ENCODE measurements at regions not wholly inside any gene's neighbourhood (a gene's known extent, or its start where the extent isn't known, plus 50 kb on each side); places are given as distances from the start of the nearest gene placed in this dataset.
A peak's percentile ranks its signal among the peaks of the same experiment; 100 is the strongest.

DNA sequence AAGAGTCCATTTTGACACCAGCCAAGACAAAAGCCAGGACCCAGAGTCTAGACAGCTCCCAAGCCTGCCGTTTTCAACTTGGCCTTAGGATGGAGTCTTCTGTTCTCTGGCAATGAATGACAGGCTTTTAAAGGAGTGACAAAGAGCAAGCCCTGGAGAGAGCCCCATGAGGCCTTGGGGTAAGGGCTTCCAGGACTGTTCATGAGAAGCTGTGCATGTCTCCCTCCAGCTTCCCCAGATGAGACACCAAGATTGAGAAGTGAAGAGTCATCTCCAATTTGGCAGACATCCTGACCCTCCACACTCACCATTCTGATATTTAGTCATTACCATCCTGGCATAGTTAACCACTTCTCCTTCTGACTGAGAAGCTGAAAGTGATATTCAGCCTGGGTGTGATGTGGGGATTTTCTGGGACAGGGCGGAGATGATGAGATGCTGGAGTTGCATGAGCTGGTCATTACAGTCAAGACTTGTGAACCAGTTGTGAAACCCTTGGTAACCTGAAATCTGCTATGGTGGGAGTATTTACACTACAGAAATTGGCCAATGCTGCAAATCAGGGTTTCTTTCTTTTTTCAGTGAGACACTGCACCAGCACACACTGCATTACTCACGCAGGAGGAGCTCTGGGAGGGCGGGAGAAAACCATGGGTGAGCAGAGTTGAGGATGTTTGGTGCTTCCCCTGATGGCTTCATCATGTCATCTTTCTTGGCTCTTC lies 77.8 kb downstream of the VCPKMT start:
- Histone ChIP-seq H3K4me2 (ENCODE audit: low read length) (no peak overlapping the region), H2BK5ac (ENCODE audit: low read length) (no peak overlapping the region), H4K8ac (ENCODE audit: low read depth, low read length) (no peak overlapping the region), H3K36me3 (ENCODE audit: control insufficient read depth, insufficient read depth, low read length) (no peaks in the 10 kb centered on the region), H3K79me1 (ENCODE audit: low read length) (no peaks in the 10 kb centered on the region), H3K56ac (ENCODE audit: low read length) (no peak overlapping the region), H3K4me1 (ENCODE audit: control insufficient read depth, low read depth, low read length) (no peaks in the 10 kb centered on the region), H3K27me3 (ENCODE audit: insufficient read depth, low read length, poor library complexity) (no peaks in the 10 kb centered on the region), H3K4me3 (ENCODE audit: low read length) (no peak overlapping the region), H3K9ac (ENCODE audit: low read length) (no peak overlapping the region), H2AK5ac (ENCODE audit: low read length) (no peak overlapping the region), H3K79me2 (ENCODE audit: control insufficient read depth, insufficient read depth, low read length) (no peaks in the 10 kb centered on the region), H3K4ac (ENCODE audit: low read depth, low read length) (no peak overlapping the region), H4K5ac (ENCODE audit: low read length) (no peak overlapping the region), H2BK15ac (replicated peaks; ENCODE audit: low read depth) (no peak overlapping the region), H3K18ac (ENCODE audit: low read length) (no peak overlapping the region), H3K23ac (ENCODE audit: low read length) (no peak overlapping the region), H3K27ac (ENCODE audit: low read depth, low read length) (no peak overlapping the region), H2BK120ac (ENCODE audit: low read depth, low read length) (no peak overlapping the region)
- no CpG with 5 or more reads among the region's 4 CpGs for WGBS (ENCODE audit: extremely low coverage, insufficient coverage, low lambda C conversion rate)
- DNase-seq: peak; percentile 55

DNA sequence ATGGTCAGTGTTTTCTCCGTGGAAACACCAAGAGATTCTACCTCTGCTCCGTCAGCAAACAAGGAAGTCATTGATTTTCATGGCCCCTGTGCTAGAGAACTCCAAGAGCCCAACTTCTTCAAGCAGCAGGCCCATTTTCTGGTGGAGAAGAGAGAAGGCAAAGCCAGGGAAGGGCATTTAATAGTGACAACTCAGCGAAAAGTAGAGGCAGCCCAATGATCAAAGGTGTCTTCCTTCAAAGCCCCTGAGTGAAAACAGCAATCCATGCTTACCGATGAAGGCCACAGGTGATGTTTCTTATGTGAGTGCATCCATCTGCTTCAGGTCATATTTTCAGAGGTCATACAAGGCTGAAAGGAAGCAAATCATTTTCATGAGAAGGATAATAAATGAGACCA lies 77.3 kb downstream of the VCPKMT start:
- WGBS (ENCODE audit: extremely low coverage, insufficient coverage, low lambda C conversion rate): no CpG with 5 or more reads among the region's 4 CpGs
- H3K27ac ChIP-seq (ENCODE audit: low read depth, low read length): no peak overlapping the region
- H2AK5ac ChIP-seq (ENCODE audit: low read length): no peak overlapping the region

DNA sequence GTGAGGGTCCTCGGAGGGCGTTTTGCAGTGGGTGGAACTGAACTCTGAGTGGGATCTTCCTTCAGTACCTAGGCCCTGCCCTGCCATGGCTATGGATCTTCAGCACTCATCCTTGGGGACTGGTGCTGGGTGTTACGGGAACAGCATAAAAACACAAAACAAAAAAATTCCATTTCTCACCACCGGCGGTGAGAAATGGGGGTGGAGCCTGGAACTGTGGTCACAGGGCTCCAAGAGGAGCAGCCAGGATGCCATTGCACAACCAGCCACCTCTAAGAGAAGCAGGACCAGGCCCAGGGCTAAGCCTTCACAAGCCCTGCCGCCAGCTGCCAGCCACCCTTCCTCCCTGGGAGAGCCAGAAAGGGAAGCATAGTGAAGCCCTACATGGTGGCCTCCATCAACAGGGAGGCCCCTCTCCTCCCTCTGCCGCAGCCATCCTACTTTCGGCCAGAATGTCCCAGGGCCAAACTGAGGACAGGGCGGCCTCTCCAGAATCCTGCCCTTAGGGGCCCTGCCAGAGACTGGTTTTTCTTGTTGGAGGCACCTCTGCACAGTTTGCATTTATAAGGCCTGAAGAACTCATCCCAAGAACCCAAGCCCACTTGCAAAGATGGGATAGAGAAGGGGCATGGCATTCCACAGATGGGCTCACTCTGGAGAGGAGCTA lies 76.5 kb downstream of the VCPKMT start:
- Histone ChIP-seq H3K4me3 (ENCODE audit: low read length) (no peak overlapping the region), H2BK120ac (ENCODE audit: low read depth, low read length) (no peak overlapping the region), H3K27ac (ENCODE audit: low read depth, low read length) (no peak overlapping the region), H3K18ac (ENCODE audit: low read length) (no peak overlapping the region), H4K5ac (ENCODE audit: low read length) (no peak overlapping the region), H3K9ac (ENCODE audit: low read length) (no peak overlapping the region), H3K4me1 (ENCODE audit: control insufficient read depth, low read depth, low read length) (no peaks in the 10 kb centered on the region), H3K23ac (ENCODE audit: low read length) (no peak overlapping the region), H2BK15ac (replicated peaks; ENCODE audit: low read depth) (no peak overlapping the region), H3K36me3 (ENCODE audit: control insufficient read depth, insufficient read depth, low read length) (no peaks in the 10 kb centered on the region), H3K4me2 (ENCODE audit: low read length) (no peak overlapping the region), H3K79me2 (ENCODE audit: control insufficient read depth, insufficient read depth, low read length) (no peaks in the 10 kb centered on the region), H3K27me3 (ENCODE audit: insufficient read depth, low read length, poor library complexity) (no peaks in the 10 kb centered on the region), H3K4ac (ENCODE audit: low read depth, low read length) (no peak overlapping the region), H2AK5ac (ENCODE audit: low read length) (no peak overlapping the region), H4K8ac (ENCODE audit: low read depth, low read length) (no peak overlapping the region), H2BK5ac (ENCODE audit: low read length) (no peak overlapping the region), H3K79me1 (ENCODE audit: low read length) (no peaks in the 10 kb centered on the region), H3K56ac (ENCODE audit: low read length) (no peak overlapping the region)
- no CpG with 5 or more reads among the region's 9 CpGs for WGBS (ENCODE audit: extremely low coverage, insufficient coverage, low lambda C conversion rate)
- DNase-seq: peak; percentile 60

More for the DNA sequence above, 77.3 kb downstream of the VCPKMT start:
- no peak overlapping the region for H3K4ac ChIP-seq (ENCODE audit: low read depth, low read length)
- H2BK15ac ChIP-seq (replicated peaks; ENCODE audit: low read depth): no peak overlapping the region
- no peak overlapping the region for H3K23ac ChIP-seq (ENCODE audit: low read length)
- H3K56ac ChIP-seq (ENCODE audit: low read length): no peak overlapping the region
- no peak overlapping the region for H4K8ac ChIP-seq (ENCODE audit: low read depth, low read length)
- no peak overlapping the region for H3K9ac ChIP-seq (ENCODE audit: low read length)
- no peak overlapping the region for H3K4me2 ChIP-seq (ENCODE audit: low read length)
- H2BK120ac ChIP-seq (ENCODE audit: low read depth, low read length): no peak overlapping the region
- no peak overlapping the region for H3K4me3 ChIP-seq (ENCODE audit: low read length)
- no peak overlapping the region for H3K18ac ChIP-seq (ENCODE audit: low read length)
- H3K4me1 ChIP-seq (ENCODE audit: control insufficient read depth, low read depth, low read length): no peaks in the 10 kb centered on the region
- no peaks in the 10 kb centered on the region for H3K79me2 ChIP-seq (ENCODE audit: control insufficient read depth, insufficient read depth, low read length)
- no peak overlapping the region for H4K5ac ChIP-seq (ENCODE audit: low read length)
- H3K36me3 ChIP-seq (ENCODE audit: control insufficient read depth, insufficient read depth, low read length): no peaks in the 10 kb centered on the region
- no peak for DNase-seq
- no peaks in the 10 kb centered on the region for H3K27me3 ChIP-seq (ENCODE audit: insufficient read depth, low read length, poor library complexity)
- no peak overlapping the region for H2BK5ac ChIP-seq (ENCODE audit: low read length)
- no peaks in the 10 kb centered on the region for H3K79me1 ChIP-seq (ENCODE audit: low read length)

DNA sequence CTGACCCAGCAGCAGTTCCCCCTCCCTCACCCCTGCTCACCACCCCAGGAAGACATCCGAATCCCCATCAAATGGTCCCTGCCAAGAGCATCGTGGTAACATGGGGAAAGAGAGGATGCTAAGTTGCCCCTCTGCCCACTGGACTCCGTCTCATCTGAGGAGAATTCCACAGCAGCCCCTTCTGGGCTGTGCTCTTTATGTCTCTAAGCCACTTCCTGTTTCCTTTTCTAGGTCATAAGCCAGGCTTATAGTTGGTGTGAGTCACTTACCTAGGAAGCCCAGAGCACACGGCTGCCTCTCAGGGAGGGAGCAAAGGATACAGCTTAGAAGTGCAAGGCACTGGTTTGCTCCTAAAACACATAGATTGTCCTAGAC lies 76.0 kb downstream of the VCPKMT start:
- Histone ChIP-seq H2BK15ac (replicated peaks; ENCODE audit: low read depth) (no peak overlapping the region), H3K18ac (ENCODE audit: low read length) (no peak overlapping the region), H3K27ac (ENCODE audit: low read depth, low read length) (no peak overlapping the region), H4K8ac (ENCODE audit: low read depth, low read length) (no peak overlapping the region), H3K27me3 (ENCODE audit: insufficient read depth, low read length, poor library complexity) (no peaks in the 10 kb centered on the region), H4K5ac (ENCODE audit: low read length) (no peak overlapping the region), H3K4me2 (ENCODE audit: low read length) (no peak overlapping the region), H2BK120ac (ENCODE audit: low read depth, low read length) (no peak overlapping the region), H3K9ac (ENCODE audit: low read length) (no peak overlapping the region), H3K79me1 (ENCODE audit: low read length) (no peaks in the 10 kb centered on the region), H2AK5ac (ENCODE audit: low read length) (no peak overlapping the region), H3K4ac (ENCODE audit: low read depth, low read length) (no peak overlapping the region), H3K79me2 (ENCODE audit: control insufficient read depth, insufficient read depth, low read length) (no peaks in the 10 kb centered on the region), H2BK5ac (ENCODE audit: low read length) (no peak overlapping the region), H3K4me1 (ENCODE audit: control insufficient read depth, low read depth, low read length) (no peaks in the 10 kb centered on the region), H3K4me3 (ENCODE audit: low read length) (no peak overlapping the region), H3K36me3 (ENCODE audit: control insufficient read depth, insufficient read depth, low read length) (no peaks in the 10 kb centered on the region), H3K23ac (ENCODE audit: low read length) (no peak overlapping the region), H3K56ac (ENCODE audit: low read length) (no peak overlapping the region)
- peak; percentile 55 for DNase-seq
- WGBS (ENCODE audit: extremely low coverage, insufficient coverage, low lambda C conversion rate): no CpG with 5 or more reads among the region's 4 CpGs

DNA sequence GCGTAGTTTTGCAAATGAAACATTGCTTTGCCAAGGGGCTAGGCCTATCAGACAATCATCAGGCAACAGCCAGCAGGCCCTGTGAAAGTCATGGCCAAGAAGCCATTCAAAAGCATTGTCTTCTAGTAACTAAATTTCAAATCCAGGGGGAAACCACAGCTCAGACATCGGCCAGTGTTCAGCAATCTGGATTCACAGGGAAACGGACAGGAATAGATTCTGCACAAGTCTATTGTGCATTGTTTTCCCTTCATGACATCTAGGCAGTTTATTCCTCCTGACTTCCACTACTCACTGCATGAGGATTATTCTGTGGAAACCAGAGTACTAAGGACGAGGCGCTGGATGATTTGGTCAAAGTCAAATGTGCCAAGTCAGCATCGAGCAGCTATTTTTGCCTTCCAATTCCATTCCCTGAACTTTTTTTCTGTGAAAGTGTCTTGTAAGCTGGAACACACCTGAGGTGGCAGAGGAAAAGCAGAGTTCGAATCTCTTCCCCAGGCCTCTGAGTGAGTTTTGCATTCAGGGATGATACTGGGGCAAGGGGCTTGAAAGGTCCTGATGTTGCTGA lies 75.4 kb downstream of the VCPKMT start:
- H3K23ac ChIP-seq (ENCODE audit: low read length): no peak overlapping the region
- no peak overlapping the region for H3K4me3 ChIP-seq (ENCODE audit: low read length)
- no peak overlapping the region for H2AK5ac ChIP-seq (ENCODE audit: low read length)
- H3K4me1 ChIP-seq (ENCODE audit: control insufficient read depth, low read depth, low read length): no peaks in the 10 kb centered on the region
- H2BK120ac ChIP-seq (ENCODE audit: low read depth, low read length): no peak overlapping the region
- H3K9ac ChIP-seq (ENCODE audit: low read length): no peak overlapping the region
- no peak overlapping the region for H3K27ac ChIP-seq (ENCODE audit: low read depth, low read length)
- H3K79me2 ChIP-seq (ENCODE audit: control insufficient read depth, insufficient read depth, low read length): no peaks in the 10 kb centered on the region
- no peak overlapping the region for H3K56ac ChIP-seq (ENCODE audit: low read length)
- no peak overlapping the region for H3K4me2 ChIP-seq (ENCODE audit: low read length)
- H4K8ac ChIP-seq (ENCODE audit: low read depth, low read length): no peak overlapping the region
- no peaks in the 10 kb centered on the region for H3K79me1 ChIP-seq (ENCODE audit: low read length)
- no peaks in the 10 kb centered on the region for H3K36me3 ChIP-seq (ENCODE audit: control insufficient read depth, insufficient read depth, low read length)
- H3K27me3 ChIP-seq (ENCODE audit: insufficient read depth, low read length, poor library complexity): no peaks in the 10 kb centered on the region
- H3K4ac ChIP-seq (ENCODE audit: low read depth, low read length): no peak overlapping the region
- DNase-seq: no peak
- H2BK15ac ChIP-seq (replicated peaks; ENCODE audit: low read depth): no peak overlapping the region
- no peak overlapping the region for H4K5ac ChIP-seq (ENCODE audit: low read length)
- no CpG with 5 or more reads among the region's 7 CpGs for WGBS (ENCODE audit: extremely low coverage, insufficient coverage, low lambda C conversion rate)
- no peak overlapping the region for H3K18ac ChIP-seq (ENCODE audit: low read length)
- H2BK5ac ChIP-seq (ENCODE audit: low read length): no peak overlapping the region
